Activated CD4-positive, CD25-positive, alpha-beta regulatory T cell treated with anti-CD3 and anti-CD28 coated beads, Interleukin-2, amount 50 U/mL, for 16 hours (primary cell): ENCODE measurements at regions not wholly inside any gene's neighbourhood (a gene's known extent, or its start where the extent isn't known, plus 50 kb on each side); places are given as distances from the start of the nearest gene placed in this dataset.
"Not testable (repeated sequence)": the region's sequence is repeated elsewhere in the genome, so short reads cannot be mapped to it uniquely, and the experiment has no call there.

ENCODE experiments used
- DNase-seq: peaks from one replicate; pipeline ENCODE4 v3.0.0-alpha.2; 2020; ENCODE audit warnings: low read depth, low spot score

- no peak for DNase-seq
Measured at GRCh38 chr12:125766091-125766490, 700.9 kb downstream of the AACS start.

- no peak for DNase-seq
Measured at GRCh38 chr12:125772403-125772802, 707.2 kb downstream of the AACS start.

GRCh38 chr12:125773033-125773640 lies 707.9 kb downstream of the AACS start:
- DNase-seq, result no peak

- DNase-seq, result no peak
Measured at GRCh38 chr12:125775507-125775906, 710.3 kb downstream of the AACS start.

DNA sequence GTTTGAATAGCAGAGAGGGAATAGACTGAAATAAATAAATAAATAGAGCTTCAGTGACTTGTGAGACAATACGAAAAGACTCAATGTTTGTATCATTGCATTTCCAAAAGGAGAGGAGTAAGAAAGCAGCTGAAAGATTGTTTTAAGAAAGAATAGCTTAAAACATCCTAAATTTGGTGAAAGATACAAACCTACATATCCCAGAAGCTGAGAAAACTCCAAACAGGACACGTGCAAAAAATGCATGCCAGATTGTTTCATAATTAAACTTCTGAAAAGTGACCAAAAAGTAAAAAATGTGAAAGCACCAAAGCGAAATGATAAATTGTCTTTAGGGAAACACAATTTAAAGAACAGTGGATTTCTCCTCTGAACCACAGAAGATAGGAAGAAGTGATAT lies 711.0 kb downstream of the AACS start:
- no peak for DNase-seq

DNA sequence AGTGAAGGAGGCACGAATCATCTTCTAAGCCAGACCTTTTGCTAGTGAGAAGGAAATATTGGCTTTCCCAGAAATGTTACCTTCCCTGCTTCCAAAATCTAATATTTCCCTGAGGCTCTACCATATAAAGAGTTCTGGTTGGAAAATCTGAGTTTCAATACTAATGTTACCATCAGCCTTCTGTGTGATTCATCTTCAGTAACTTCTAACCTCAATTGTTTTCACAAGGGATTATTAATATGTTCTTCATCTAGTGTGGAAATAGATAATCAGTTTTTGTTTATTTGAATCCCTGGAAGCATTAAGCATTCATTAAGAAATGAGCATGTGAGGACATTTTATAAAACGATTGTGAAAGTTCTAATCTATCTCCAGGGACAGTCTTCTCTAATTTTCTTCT lies 720.9 kb downstream of the AACS start:
- DNase-seq, result no peak

DNA sequence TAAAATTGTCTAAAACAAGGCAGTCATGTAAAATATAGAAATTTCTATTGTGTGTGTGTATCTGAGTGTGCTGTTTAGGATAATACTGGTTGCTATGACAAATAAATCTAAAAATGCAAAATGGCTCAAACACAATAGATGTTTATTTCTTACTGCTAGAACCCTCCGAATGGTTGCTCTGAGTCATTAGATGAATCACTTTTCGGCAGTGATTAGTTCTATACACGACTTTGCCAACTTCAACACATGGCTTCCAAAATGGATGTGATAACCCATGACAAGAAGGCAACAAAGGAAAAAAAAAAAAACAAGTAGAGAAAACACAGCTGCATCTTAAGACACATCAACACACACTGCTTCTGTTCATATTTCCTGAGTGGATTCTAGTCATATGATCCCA lies 729.2 kb downstream of the AACS start:
- no peak for DNase-seq

GRCh38 chr12:125797421-125798175 lies 732.4 kb downstream of the AACS start:
- DNase-seq, result no peak

DNA sequence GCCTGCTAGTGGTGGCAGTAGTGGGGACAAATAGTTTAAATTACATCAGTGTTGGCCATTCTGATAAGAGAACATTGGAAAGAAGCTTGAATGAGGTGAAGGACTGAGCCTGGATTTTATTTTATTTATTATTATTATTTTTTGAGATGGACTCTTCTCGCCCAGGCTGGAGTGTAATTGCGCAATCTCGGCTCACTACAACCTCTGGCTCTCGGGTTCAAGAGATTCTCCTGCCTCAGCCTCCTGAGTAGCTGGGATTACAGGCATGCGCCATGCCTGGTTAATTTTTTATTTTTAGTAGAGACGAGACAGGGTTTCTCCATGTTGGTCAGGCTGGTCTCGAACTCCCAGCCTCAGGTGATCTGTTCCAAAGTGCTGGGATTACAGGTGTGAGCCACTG lies 739.4 kb downstream of the AACS start:
- DNase-seq, result no peak

GRCh38 chr12:125824276-125824675 lies 759.0 kb downstream of the AACS start:
- DNase-seq, result no peak

- DNase-seq, result no peak
Measured at GRCh38 chr12:125835852-125836251, 770.6 kb downstream of the AACS start.

DNA sequence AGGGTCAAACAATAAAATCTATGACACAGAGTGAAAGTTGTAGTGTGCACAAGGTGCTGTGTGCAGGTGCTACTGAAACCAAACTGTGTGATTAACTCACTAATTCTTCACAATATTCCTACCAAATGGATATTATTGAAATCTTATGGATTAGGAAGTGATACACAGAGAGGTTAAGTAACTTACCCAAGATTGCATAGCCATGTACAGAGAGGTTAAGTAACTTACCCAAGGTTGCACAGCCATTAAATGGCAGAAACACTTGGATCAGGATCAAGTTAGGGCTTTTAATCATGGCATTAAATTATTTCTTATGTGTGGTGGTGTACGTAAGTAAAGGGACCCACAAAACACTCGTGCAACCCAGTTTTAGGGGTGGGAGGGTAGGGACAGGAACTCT lies 771.4 kb downstream of the AACS start:
- no peak for DNase-seq

DNA sequence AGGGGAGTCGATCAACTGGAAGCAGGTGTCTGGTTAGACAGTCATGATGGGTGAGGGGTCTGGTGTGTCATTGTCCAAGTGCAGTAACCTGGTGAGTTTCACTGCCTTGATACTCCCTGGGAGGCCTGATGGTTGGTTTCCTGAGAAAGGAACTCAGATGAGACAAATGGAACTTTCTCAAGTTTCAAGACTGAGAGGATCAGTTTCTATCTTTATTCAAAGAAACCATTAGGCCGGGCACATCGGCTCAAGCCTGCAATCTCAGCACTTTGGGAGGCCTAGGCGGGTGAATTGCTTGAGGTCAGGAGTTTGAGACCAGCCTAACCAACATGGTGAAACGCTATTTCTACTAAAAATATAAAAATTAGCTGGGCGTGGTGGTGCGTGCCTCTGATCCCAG lies 776.1 kb downstream of the AACS start:
- DNase-seq, result no peak

- DNase-seq, result no peak
Measured at GRCh38 chr12:125852116-125852515, 786.9 kb downstream of the AACS start.

GRCh38 chr12:125852679-125853078 lies 787.4 kb downstream of the AACS start:
- DNase-seq, result no peak

DNA sequence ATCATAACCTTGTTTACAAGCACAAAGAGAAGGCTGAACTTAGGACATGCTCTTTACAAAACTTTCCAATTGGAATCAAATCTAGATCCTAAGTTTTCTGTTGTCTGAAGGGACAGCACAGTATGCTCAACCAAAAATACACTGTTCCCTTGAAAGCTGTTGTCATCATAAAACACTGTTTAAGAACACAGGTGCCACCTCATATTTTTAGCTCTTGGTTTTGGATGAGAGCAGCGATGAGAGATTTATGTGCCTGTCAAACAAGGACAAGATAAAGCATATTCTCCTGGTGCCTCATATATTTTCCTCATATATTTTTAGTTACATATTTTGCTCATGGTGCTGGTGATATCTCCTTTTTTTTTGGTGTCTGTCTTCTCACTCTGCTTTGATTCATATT lies 788.4 kb downstream of the AACS start:
- no peak for DNase-seq

GRCh38 chr12:125856366-125856765 lies 791.1 kb downstream of the AACS start:
- DNase-seq, result no peak

DNA sequence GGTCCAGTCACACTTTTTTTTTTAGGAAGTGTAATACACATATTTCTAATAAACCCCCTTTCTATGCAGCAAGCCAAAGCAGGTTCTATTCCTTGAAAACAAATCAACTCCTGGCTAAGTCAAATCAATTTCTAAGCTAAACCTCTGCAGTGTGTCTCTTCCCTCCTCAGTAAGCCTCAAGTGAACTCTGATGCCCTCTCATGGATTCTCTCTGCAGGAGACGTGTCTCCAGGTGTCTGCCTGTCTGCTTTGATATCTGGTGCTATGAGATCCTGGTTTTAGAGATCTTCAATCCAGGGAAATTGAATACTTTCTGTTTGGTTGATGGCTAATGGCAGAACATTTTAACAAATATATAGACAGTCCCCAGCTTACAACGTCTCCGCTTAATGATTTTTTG lies 791.7 kb downstream of the AACS start:
- DNase-seq, result no peak

DNA sequence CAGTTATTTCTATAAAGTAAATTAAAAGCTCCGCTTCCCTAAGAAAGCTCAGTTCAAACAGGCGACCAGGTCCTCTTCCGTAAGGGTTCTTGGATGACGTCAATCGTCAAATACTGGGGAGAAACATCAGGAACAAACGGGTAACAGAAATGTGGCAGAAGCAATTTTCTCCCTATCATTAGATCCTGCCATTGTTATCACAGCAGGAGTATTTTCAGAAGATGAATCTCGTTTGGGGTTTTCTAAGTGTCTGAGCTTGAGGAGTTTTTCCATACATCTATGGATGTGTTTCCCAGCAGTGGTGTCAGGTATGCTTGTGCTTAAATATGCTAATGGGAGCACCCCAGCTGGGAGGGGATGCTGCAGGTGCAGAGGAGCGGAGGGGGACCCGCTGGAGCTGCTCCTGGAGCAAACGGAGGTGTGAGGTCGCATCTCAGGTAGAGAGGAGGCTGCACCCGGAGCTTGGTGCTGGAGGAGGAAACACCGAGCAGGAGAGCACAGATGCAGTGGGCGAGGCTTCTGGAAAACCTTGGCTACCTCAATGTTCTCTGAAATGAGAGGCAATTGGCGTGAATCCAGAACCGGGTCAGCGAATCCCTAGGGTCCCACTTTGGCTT lies 795.5 kb downstream of the AACS start:
- DNase-seq, result no peak

- no peak for DNase-seq
Measured at GRCh38 chr12:125861299-125862281, 796.4 kb downstream of the AACS start.

DNA sequence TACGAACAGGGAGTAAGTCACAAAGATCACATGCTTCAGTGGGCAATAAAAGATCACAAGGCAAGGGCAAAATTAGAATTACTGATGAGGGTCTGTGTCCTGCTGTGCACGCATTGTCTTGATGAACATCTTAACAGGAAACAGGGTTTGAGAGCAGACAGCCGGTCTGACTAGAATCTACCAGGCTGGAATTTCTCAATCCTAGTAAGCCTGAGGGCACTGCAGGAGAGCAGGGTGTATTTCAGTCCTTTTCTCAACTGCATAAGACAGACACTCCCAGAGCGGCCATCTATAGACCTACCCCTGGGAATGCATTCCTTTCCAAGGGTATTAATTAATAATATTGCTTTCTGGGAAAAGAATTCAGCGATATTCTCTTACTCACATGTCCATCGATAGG lies 800.0 kb downstream of the AACS start:
- not testable (repeated sequence) for DNase-seq
